ENCODE measurements at regions not wholly inside any gene's neighbourhood (a gene's known extent, or its start where the extent isn't known, plus 50 kb on each side); places are given as distances from the start of the nearest gene placed in this dataset.

- TF ChIP-seq ZNF274 (IDR thresholded peaks at IDR 0.05; ENCODE audit: low read depth, low read length) (no peak), YY1 (IDR thresholded peaks at IDR 0.05; ENCODE audit: insufficient read depth, insufficient read length) (no peak), SUZ12 (IDR thresholded peaks at IDR 0.05; ENCODE audit: extremely low read depth, insufficient read depth, insufficient read length) (no peak)
Measured at GRCh38 chr20:6466075-6466810, 301.2 kb upstream of the BMP2 start.

Data from NT2/D1 (cell line).